SK-N-SH (cell line): ENCODE measurements at regions not wholly inside any gene's neighbourhood (a gene's known extent, or its start where the extent isn't known, plus 50 kb on each side); places are given as distances from the start of the nearest gene placed in this dataset.

ENCODE experiments used
- CHD2 ChIP-seq: fragments of 150-350 bp; IDR thresholded peaks from 2 replicates; pipeline ENCODE4 v1.6.1; 2018; ENCODE audit warnings: low read length; ENCODE audit not compliant: partially characterized antibody
- FOSL2 ChIP-seq: IDR thresholded peaks from 2 replicates; pipeline ENCODE4 v1.4.0; 2012; ENCODE audit warnings: low read depth, mild to moderate bottlenecking, moderate library complexity, borderline replicate concordance
- NRF1 ChIP-seq: IDR thresholded peaks from 2 replicates; pipeline ENCODE4 v1.6.1; 2012; ENCODE audit warnings: low read depth, mild to moderate bottlenecking, low read length
- TF ChIP-seq, protein P1 (sequence below): fragments of 200-600 bp; sonication (generic); IDR thresholded peaks from 2 replicates; pipeline ENCODE4 v1.6.1; 2017; ENCODE audit warnings: antibody characterized with exemption, mild to moderate bottlenecking, moderate library complexity
- TF ChIP-seq, protein P2 (sequence below): IDR thresholded peaks from 2 replicates; pipeline ENCODE4; 2012

DNA sequence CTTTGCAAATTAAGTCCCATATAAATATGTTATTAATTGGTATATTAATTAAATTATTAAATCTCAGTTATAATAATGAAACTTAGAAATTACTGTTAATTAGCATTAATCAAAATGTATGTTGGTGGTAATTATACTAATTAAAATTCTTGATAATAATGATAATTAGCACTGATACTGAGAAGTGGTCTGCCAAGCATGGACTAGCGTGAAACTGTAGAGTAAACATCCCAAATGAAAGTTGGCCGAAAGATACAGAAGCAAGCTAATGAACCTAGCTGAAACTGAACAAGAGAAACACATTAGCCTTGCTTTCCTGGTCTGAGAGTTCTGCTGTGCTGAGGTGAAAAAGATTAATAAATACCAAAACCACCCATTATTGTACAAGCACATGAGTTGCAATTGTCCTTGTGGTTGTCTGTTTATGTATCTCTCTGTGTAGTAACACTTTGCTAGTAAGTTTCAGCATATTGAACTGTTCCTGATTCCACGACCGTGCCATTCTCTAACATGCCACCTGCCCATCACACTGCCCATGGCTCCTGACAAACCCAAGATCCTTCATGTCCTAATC is 341.8 kb downstream of the PLPP3 start:
- TF ChIP-seq, protein P1, sequence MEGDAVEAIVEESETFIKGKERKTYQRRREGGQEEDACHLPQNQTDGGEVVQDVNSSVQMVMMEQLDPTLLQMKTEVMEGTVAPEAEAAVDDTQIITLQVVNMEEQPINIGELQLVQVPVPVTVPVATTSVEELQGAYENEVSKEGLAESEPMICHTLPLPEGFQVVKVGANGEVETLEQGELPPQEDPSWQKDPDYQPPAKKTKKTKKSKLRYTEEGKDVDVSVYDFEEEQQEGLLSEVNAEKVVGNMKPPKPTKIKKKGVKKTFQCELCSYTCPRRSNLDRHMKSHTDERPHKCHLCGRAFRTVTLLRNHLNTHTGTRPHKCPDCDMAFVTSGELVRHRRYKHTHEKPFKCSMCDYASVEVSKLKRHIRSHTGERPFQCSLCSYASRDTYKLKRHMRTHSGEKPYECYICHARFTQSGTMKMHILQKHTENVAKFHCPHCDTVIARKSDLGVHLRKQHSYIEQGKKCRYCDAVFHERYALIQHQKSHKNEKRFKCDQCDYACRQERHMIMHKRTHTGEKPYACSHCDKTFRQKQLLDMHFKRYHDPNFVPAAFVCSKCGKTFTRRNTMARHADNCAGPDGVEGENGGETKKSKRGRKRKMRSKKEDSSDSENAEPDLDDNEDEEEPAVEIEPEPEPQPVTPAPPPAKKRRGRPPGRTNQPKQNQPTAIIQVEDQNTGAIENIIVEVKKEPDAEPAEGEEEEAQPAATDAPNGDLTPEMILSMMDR, result no peak
- TF ChIP-seq FOSL2 (no peak), NRF1 (no peak), CHD2 (no peak)
- TF ChIP-seq, protein P2, sequence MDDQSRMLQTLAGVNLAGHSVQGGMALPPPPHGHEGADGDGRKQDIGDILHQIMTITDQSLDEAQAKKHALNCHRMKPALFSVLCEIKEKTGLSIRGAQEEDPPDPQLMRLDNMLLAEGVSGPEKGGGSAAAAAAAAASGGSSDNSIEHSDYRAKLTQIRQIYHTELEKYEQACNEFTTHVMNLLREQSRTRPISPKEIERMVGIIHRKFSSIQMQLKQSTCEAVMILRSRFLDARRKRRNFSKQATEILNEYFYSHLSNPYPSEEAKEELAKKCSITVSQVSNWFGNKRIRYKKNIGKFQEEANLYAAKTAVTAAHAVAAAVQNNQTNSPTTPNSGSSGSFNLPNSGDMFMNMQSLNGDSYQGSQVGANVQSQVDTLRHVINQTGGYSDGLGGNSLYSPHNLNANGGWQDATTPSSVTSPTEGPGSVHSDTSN, result no peak
